ENCODE measurements at regions not wholly inside any gene's neighbourhood (a gene's known extent, or its start where the extent isn't known, plus 50 kb on each side); places are given as distances from the start of the nearest gene placed in this dataset.
"Not testable (repeated sequence)": the region's sequence is repeated elsewhere in the genome, so short reads cannot be mapped to it uniquely, and the experiment has no call there.

- H3K36me3 ChIP-seq (ENCODE audit: insufficient read depth, low read length): no peaks in the 10 kb centered on the region
- H3K27me3 ChIP-seq (ENCODE audit: insufficient read depth, low read length): no peaks in the 10 kb centered on the region
- H3K79me2 ChIP-seq (ENCODE audit: control insufficient read depth, insufficient read depth, low read length, unreplicated experiment): no peaks in the 10 kb centered on the region
- H3K4me1 ChIP-seq (ENCODE audit: control insufficient read depth, insufficient read depth, low read length, unreplicated experiment): peaks cover 7% of the 10 kb centered on the region
- no peak overlapping the region for H3K4me3 ChIP-seq (ENCODE audit: low read depth, low read length)
- H3K27ac ChIP-seq (ENCODE audit: low read depth, low read length): no peak overlapping the region
- no peak overlapping the region for H2AFZ ChIP-seq (ENCODE audit: low read length, unreplicated experiment)
Measured at GRCh38 chr1:90826024-90826423, 108.9 kb upstream of the BARHL2 start.

- no peak overlapping the region for H2AFZ ChIP-seq (ENCODE audit: low read length, unreplicated experiment)
- no peaks in the 10 kb centered on the region for H3K27me3 ChIP-seq (ENCODE audit: insufficient read depth, low read length)
- no peak overlapping the region for H3K27ac ChIP-seq (ENCODE audit: low read depth, low read length)
- no peaks in the 10 kb centered on the region for H3K79me2 ChIP-seq (ENCODE audit: control insufficient read depth, insufficient read depth, low read length, unreplicated experiment)
- no peak overlapping the region for H3K4me3 ChIP-seq (ENCODE audit: low read depth, low read length)
- peaks cover 7% of the 10 kb centered on the region for H3K4me1 ChIP-seq (ENCODE audit: control insufficient read depth, insufficient read depth, low read length, unreplicated experiment)
- H3K36me3 ChIP-seq (ENCODE audit: insufficient read depth, low read length): no peaks in the 10 kb centered on the region
Measured at GRCh38 chr1:90824551-90824950, 107.4 kb upstream of the BARHL2 start.

- Histone ChIP-seq H2AFZ (ENCODE audit: low read length, unreplicated experiment) (no peak overlapping the region), H3K4me1 (ENCODE audit: control insufficient read depth, insufficient read depth, low read length, unreplicated experiment) (peaks cover 7% of the 10 kb centered on the region), H3K27ac (ENCODE audit: low read depth, low read length) (no peak overlapping the region), H3K79me2 (ENCODE audit: control insufficient read depth, insufficient read depth, low read length, unreplicated experiment) (no peaks in the 10 kb centered on the region), H3K36me3 (ENCODE audit: insufficient read depth, low read length) (no peaks in the 10 kb centered on the region), H3K27me3 (ENCODE audit: insufficient read depth, low read length) (no peaks in the 10 kb centered on the region), H3K4me3 (ENCODE audit: low read depth, low read length) (no peak overlapping the region)
Measured at GRCh38 chr1:90823686-90824085, 106.6 kb upstream of the BARHL2 start.

GRCh38 chr1:90821788-90822359, 104.8 kb upstream of the BARHL2 start:
- Histone ChIP-seq H3K79me2 (ENCODE audit: control insufficient read depth, insufficient read depth, low read length, unreplicated experiment) (no peaks in the 10 kb centered on the region), H3K36me3 (ENCODE audit: insufficient read depth, low read length) (no peaks in the 10 kb centered on the region), H3K4me3 (ENCODE audit: low read depth, low read length) (peak overlapping the region; percentile 63), H3K27ac (ENCODE audit: low read depth, low read length) (no peak overlapping the region), H3K4me1 (ENCODE audit: control insufficient read depth, insufficient read depth, low read length, unreplicated experiment) (peaks cover 7% of the 10 kb centered on the region), H2AFZ (ENCODE audit: low read length, unreplicated experiment) (no peak overlapping the region), H3K27me3 (ENCODE audit: insufficient read depth, low read length) (no peaks in the 10 kb centered on the region)

GRCh38 chr1:90821152-90821787, 104.2 kb upstream of the BARHL2 start:
- Histone ChIP-seq H2AFZ (ENCODE audit: low read length, unreplicated experiment) (peak overlapping the region; percentile 32), H3K36me3 (ENCODE audit: insufficient read depth, low read length) (no peaks in the 10 kb centered on the region), H3K4me1 (ENCODE audit: control insufficient read depth, insufficient read depth, low read length, unreplicated experiment) (peaks cover 7% of the 10 kb centered on the region), H3K79me2 (ENCODE audit: control insufficient read depth, insufficient read depth, low read length, unreplicated experiment) (no peaks in the 10 kb centered on the region), H3K4me3 (ENCODE audit: low read depth, low read length) (peak overlapping the region; percentile 63), H3K27me3 (ENCODE audit: insufficient read depth, low read length) (0 out of 2 replicates have a peak, but pooled peaks cover under 1% of the 10 kb centered on the region), H3K27ac (ENCODE audit: low read depth, low read length) (no peak overlapping the region)

GRCh38 chr1:90820745-90821144, 103.6 kb upstream of the BARHL2 start:
- no peak overlapping the region for H2AFZ ChIP-seq (ENCODE audit: low read length, unreplicated experiment)
- H3K4me1 ChIP-seq (ENCODE audit: control insufficient read depth, insufficient read depth, low read length, unreplicated experiment): peaks cover 7% of the 10 kb centered on the region

GRCh38 chr1:90817399-90817798, 100.3 kb upstream of the BARHL2 start:
- peaks cover 4% of the 10 kb centered on the region; the same call in 1 of the 2 replicates for H3K27me3 ChIP-seq (ENCODE audit: insufficient read depth, low read length)
- no peak overlapping the region for H2AFZ ChIP-seq (ENCODE audit: low read length, unreplicated experiment)
- no peak overlapping the region for H3K27ac ChIP-seq (ENCODE audit: low read depth, low read length)
- H3K4me1 ChIP-seq (ENCODE audit: control insufficient read depth, insufficient read depth, low read length, unreplicated experiment): peaks cover 7% of the 10 kb centered on the region
- H3K4me3 ChIP-seq (ENCODE audit: low read depth, low read length): no peak overlapping the region
- no peaks in the 10 kb centered on the region for H3K36me3 ChIP-seq (ENCODE audit: insufficient read depth, low read length)
- no peaks in the 10 kb centered on the region for H3K79me2 ChIP-seq (ENCODE audit: control insufficient read depth, insufficient read depth, low read length, unreplicated experiment)

More at GRCh38 chr1:90820745-90821144, 103.6 kb upstream of the BARHL2 start:
- Histone ChIP-seq H3K4me3 (ENCODE audit: low read depth, low read length) (peak overlapping the region; percentile 63; the same call in 1 of the 2 replicates), H3K27me3 (ENCODE audit: insufficient read depth, low read length) (0 out of 2 replicates have a peak, but pooled peaks cover 4% of the 10 kb centered on the region), H3K36me3 (ENCODE audit: insufficient read depth, low read length) (no peaks in the 10 kb centered on the region), H3K79me2 (ENCODE audit: control insufficient read depth, insufficient read depth, low read length, unreplicated experiment) (no peaks in the 10 kb centered on the region), H3K27ac (ENCODE audit: low read depth, low read length) (no peak overlapping the region)

GRCh38 chr1:90812237-90812636, 95.1 kb upstream of the BARHL2 start:
- H3K36me3 ChIP-seq (ENCODE audit: insufficient read depth, low read length); H3K27me3 ChIP-seq (ENCODE audit: insufficient read depth, low read length); H3K79me2 ChIP-seq (ENCODE audit: control insufficient read depth, insufficient read depth, low read length, unreplicated experiment): not testable (repeated sequence)

GRCh38 chr1:90811444-90811950, 94.4 kb upstream of the BARHL2 start:
- not testable (repeated sequence) for H3K27ac ChIP-seq (ENCODE audit: low read depth, low read length); H3K79me2 ChIP-seq (ENCODE audit: control insufficient read depth, insufficient read depth, low read length, unreplicated experiment); H2AFZ ChIP-seq (ENCODE audit: low read length, unreplicated experiment); H3K4me1 ChIP-seq (ENCODE audit: control insufficient read depth, insufficient read depth, low read length, unreplicated experiment); H3K4me3 ChIP-seq (ENCODE audit: low read depth, low read length); H3K36me3 ChIP-seq (ENCODE audit: insufficient read depth, low read length); H3K27me3 ChIP-seq (ENCODE audit: insufficient read depth, low read length)

More at GRCh38 chr1:90812237-90812636, 95.1 kb upstream of the BARHL2 start:
- not testable (repeated sequence) for H3K27ac ChIP-seq (ENCODE audit: low read depth, low read length); H3K4me1 ChIP-seq (ENCODE audit: control insufficient read depth, insufficient read depth, low read length, unreplicated experiment); H3K4me3 ChIP-seq (ENCODE audit: low read depth, low read length); H2AFZ ChIP-seq (ENCODE audit: low read length, unreplicated experiment)

- no peaks in the 10 kb centered on the region for H3K36me3 ChIP-seq (ENCODE audit: insufficient read depth, low read length)
- H3K4me1 ChIP-seq (ENCODE audit: control insufficient read depth, insufficient read depth, low read length, unreplicated experiment): no peaks in the 10 kb centered on the region
- H3K27me3 ChIP-seq (ENCODE audit: insufficient read depth, low read length): no peaks in the 10 kb centered on the region; the same call in 1 of the 2 replicates
- no peak overlapping the region for H3K4me3 ChIP-seq (ENCODE audit: low read depth, low read length)
- H3K27ac ChIP-seq (ENCODE audit: low read depth, low read length): no peak overlapping the region
- H3K79me2 ChIP-seq (ENCODE audit: control insufficient read depth, insufficient read depth, low read length, unreplicated experiment): no peaks in the 10 kb centered on the region
- H2AFZ ChIP-seq (ENCODE audit: low read length, unreplicated experiment): no peak overlapping the region
Measured at GRCh38 chr1:90810681-90811080, 93.6 kb upstream of the BARHL2 start.

GRCh38 chr1:90809996-90810395, 92.9 kb upstream of the BARHL2 start:
- Histone ChIP-seq H3K4me1 (ENCODE audit: control insufficient read depth, insufficient read depth, low read length, unreplicated experiment) (no peaks in the 10 kb centered on the region), H3K79me2 (ENCODE audit: control insufficient read depth, insufficient read depth, low read length, unreplicated experiment) (no peaks in the 10 kb centered on the region), H3K36me3 (ENCODE audit: insufficient read depth, low read length) (no peaks in the 10 kb centered on the region), H2AFZ (ENCODE audit: low read length, unreplicated experiment) (no peak overlapping the region), H3K27ac (ENCODE audit: low read depth, low read length) (no peak overlapping the region), H3K4me3 (ENCODE audit: low read depth, low read length) (no peak overlapping the region), H3K27me3 (ENCODE audit: insufficient read depth, low read length) (no peaks in the 10 kb centered on the region; the same call in 1 of the 2 replicates)

All from ACC112 (cell line).